ENCODE measurements at regions not wholly inside any gene's neighbourhood (a gene's known extent, or its start where the extent isn't known, plus 50 kb on each side); places are given as distances from the start of the nearest gene placed in this dataset.

- TF ChIP-seq POLR2AphosphoS5 (IDR thresholded peaks at IDR 0.05; ENCODE audit: borderline replicate concordance, low read depth, low read length), result no peak
- TF ChIP-seq EZH2 (IDR thresholded peaks at IDR 0.05), result no peak
- TF ChIP-seq FOXP2 (optimal IDR thresholded peaks at IDR 0.05; ENCODE audit: control extremely low read depth, extremely low read length, insufficient read depth), result no peak
These were observed 50.9 kb upstream of the TNFAIP3 start for GRCh38 chr6:137816133-137816579.
